ENCODE measurements at regions not wholly inside any gene's neighbourhood (a gene's known extent, or its start where the extent isn't known, plus 50 kb on each side); places are given as distances from the start of the nearest gene placed in this dataset.

GRCh38 chr2:216942465-216942864, 82.6 kb upstream of the TNP1 start:
- TF ChIP-seq POLR2A (IDR thresholded peaks at IDR 0.05; ENCODE audit: extremely low read depth, insufficient read length) (no peak), MAX (IDR thresholded peaks at IDR 0.05; ENCODE audit: low read depth, low read length) (no peak), MYC (IDR thresholded peaks at IDR 0.05; ENCODE audit: low read depth, low read length) (no peak)
- TF ChIP-seq, protein P1, sequence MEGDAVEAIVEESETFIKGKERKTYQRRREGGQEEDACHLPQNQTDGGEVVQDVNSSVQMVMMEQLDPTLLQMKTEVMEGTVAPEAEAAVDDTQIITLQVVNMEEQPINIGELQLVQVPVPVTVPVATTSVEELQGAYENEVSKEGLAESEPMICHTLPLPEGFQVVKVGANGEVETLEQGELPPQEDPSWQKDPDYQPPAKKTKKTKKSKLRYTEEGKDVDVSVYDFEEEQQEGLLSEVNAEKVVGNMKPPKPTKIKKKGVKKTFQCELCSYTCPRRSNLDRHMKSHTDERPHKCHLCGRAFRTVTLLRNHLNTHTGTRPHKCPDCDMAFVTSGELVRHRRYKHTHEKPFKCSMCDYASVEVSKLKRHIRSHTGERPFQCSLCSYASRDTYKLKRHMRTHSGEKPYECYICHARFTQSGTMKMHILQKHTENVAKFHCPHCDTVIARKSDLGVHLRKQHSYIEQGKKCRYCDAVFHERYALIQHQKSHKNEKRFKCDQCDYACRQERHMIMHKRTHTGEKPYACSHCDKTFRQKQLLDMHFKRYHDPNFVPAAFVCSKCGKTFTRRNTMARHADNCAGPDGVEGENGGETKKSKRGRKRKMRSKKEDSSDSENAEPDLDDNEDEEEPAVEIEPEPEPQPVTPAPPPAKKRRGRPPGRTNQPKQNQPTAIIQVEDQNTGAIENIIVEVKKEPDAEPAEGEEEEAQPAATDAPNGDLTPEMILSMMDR (IDR thresholded peaks at IDR 0.05; ENCODE audit: low read depth, low read length): no peak

Data from NB4 (cell line).